ENCODE measurements at regions not wholly inside any gene's neighbourhood (a gene's known extent, or its start where the extent isn't known, plus 50 kb on each side); places are given as distances from the start of the nearest gene placed in this dataset.

DNA sequence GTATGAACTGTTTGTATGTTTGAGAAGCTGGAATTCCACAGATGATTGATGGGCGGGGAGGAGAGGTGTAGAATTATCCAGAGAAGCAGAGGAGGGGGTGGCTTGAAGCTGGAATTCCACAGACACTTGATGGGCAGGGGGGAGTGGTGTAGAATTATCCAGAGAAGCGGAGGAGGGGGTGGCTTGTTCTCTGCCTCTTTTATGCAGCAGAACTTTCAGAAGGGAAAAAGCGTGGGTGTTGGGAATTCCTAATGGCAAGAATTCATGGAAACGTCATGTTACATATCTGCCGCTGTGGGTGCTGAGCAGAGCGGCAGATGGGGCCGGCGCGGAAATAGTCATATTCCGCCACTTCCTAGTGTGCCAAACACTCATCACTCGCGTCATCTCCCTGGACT lies 167.9 kb upstream of the KCNG1 start:
- no peak for TF ChIP-seq EZH2phosphoT487 (IDR thresholded peaks at IDR 0.05; ENCODE audit: low read depth)
- TF ChIP-seq, protein P1, sequence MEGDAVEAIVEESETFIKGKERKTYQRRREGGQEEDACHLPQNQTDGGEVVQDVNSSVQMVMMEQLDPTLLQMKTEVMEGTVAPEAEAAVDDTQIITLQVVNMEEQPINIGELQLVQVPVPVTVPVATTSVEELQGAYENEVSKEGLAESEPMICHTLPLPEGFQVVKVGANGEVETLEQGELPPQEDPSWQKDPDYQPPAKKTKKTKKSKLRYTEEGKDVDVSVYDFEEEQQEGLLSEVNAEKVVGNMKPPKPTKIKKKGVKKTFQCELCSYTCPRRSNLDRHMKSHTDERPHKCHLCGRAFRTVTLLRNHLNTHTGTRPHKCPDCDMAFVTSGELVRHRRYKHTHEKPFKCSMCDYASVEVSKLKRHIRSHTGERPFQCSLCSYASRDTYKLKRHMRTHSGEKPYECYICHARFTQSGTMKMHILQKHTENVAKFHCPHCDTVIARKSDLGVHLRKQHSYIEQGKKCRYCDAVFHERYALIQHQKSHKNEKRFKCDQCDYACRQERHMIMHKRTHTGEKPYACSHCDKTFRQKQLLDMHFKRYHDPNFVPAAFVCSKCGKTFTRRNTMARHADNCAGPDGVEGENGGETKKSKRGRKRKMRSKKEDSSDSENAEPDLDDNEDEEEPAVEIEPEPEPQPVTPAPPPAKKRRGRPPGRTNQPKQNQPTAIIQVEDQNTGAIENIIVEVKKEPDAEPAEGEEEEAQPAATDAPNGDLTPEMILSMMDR (IDR thresholded peaks at IDR 0.05; ENCODE audit: low read depth, low read length) = no peak
- Histone ChIP-seq H3K4me3 (ENCODE audit: low read length) (no peak overlapping the region), H3K79me2 (ENCODE audit: low read length) (no peaks in the 10 kb centered on the region), H3K27ac (ENCODE audit: low read length) (no peak overlapping the region), H3K4me2 (ENCODE audit: low read length) (no peak overlapping the region), H3K9me3 (ENCODE audit: insufficient read depth, low read length) (no peaks in the 10 kb centered on the region), H3K4me1 (ENCODE audit: low read length) (no peaks in the 10 kb centered on the region), H4K20me1 (ENCODE audit: insufficient read depth, low read length) (no peaks in the 10 kb centered on the region), H3K9ac (ENCODE audit: low read length) (no peak overlapping the region), H2AFZ (ENCODE audit: low read depth, low read length) (no peak overlapping the region), H3K27me3 (ENCODE audit: low read depth, low read length) (peaks cover 38% of the 10 kb centered on the region), H3K36me3 (replicated peaks; ENCODE audit: low read depth, low read length) (no peaks in the 10 kb centered on the region)

DNA sequence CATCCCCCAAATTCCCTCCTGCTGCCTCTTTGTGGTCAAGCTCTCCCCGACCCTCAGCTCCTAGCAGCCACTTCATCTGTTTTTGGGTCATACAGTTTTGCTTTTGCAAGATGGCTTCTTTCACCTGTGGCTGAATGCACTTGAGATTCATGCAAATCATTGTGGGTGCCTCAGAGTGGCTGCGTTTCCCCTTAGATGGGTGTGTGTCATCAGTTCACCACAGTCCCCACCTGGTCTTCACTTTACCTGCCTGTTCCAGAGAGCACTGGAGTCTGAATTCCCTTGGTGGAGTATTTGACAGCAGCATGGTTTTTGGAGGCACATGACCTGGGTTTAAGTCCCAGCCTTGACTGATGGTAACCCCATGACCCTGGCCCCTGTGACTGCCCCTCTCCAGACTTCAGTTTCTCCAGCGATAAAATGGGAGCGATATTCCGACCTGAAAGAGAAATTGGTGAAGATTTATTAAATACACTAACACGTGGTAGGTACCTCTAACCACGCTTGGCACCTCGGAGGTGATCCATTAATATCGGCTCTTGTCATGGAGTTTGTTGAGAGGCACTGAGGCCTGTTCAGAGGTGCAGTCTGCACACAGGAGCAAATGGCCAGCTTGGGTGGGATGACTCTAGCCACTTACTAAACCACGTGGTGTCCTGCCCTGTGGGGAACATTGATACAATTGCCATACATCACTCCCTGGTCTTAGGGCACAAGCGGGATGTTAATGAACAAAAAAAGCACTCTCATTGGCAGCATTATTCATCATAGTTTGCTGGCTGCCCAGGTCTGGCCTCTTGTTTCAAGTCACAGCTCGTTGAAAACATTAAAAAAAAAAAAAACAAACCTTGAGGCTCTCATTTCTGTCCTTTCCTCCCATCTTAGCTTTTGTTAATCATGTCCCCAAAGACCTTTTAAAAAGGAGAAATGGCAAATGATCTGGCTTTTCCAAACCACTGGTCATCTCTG lies 167.2 kb upstream of the KCNG1 start:
- H3K9me3 ChIP-seq (ENCODE audit: insufficient read depth, low read length) = no peaks in the 10 kb centered on the region
- H3K9ac ChIP-seq (ENCODE audit: low read length) = no peak overlapping the region
- H3K4me1 ChIP-seq (ENCODE audit: low read length) = no peaks in the 10 kb centered on the region
- H3K4me2 ChIP-seq (ENCODE audit: low read length) = no peak overlapping the region
- H3K36me3 ChIP-seq (replicated peaks; ENCODE audit: low read depth, low read length) = no peaks in the 10 kb centered on the region
- no peak overlapping the region for H2AFZ ChIP-seq (ENCODE audit: low read depth, low read length)
- no peaks in the 10 kb centered on the region for H4K20me1 ChIP-seq (ENCODE audit: insufficient read depth, low read length)
- no peak overlapping the region for H3K27ac ChIP-seq (ENCODE audit: low read length)
- peaks cover 39% of the 10 kb centered on the region for H3K27me3 ChIP-seq (ENCODE audit: low read depth, low read length)
- H3K4me3 ChIP-seq (ENCODE audit: low read length) = no peak overlapping the region
- TF ChIP-seq EZH2phosphoT487 (IDR thresholded peaks at IDR 0.05; ENCODE audit: low read depth) = no peak
- TF ChIP-seq, protein P1 (IDR thresholded peaks at IDR 0.05; ENCODE audit: low read depth, low read length) = no peak
- H3K79me2 ChIP-seq (ENCODE audit: low read length) = no peaks in the 10 kb centered on the region

DNA sequence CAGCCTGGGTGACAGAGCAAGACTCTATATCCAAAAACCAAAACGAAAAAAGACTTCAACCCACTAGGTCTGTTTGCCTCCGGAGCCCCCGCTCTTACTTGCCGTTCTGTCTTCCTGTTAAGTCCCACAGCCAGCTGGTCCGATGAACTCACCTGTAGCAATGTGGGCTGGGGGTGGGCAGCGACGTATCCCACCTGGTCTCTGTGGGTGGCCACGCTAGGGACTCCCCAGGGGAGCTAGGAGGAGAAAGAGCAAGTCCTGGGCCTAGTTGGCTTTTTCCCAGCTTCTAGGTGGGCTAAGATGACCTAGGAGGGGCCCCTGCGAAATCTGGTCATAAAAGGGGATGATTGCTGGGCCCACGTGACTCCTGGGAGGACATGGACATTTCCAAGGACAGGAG lies 166.0 kb upstream of the KCNG1 start:
- no peak overlapping the region for H3K27ac ChIP-seq (ENCODE audit: low read length)
- TF ChIP-seq, protein P1 (IDR thresholded peaks at IDR 0.05; ENCODE audit: low read depth, low read length) = no peak
- TF ChIP-seq EZH2phosphoT487 (IDR thresholded peaks at IDR 0.05; ENCODE audit: low read depth) = no peak
- H3K9ac ChIP-seq (ENCODE audit: low read length) = no peak overlapping the region
- no peak overlapping the region for H3K4me2 ChIP-seq (ENCODE audit: low read length)
- no peaks in the 10 kb centered on the region for H3K4me1 ChIP-seq (ENCODE audit: low read length)
- H3K79me2 ChIP-seq (ENCODE audit: low read length) = no peaks in the 10 kb centered on the region
- H2AFZ ChIP-seq (ENCODE audit: low read depth, low read length) = no peak overlapping the region
- peaks cover 39% of the 10 kb centered on the region for H3K27me3 ChIP-seq (ENCODE audit: low read depth, low read length)
- no peaks in the 10 kb centered on the region for H4K20me1 ChIP-seq (ENCODE audit: insufficient read depth, low read length)
- no peaks in the 10 kb centered on the region for H3K36me3 ChIP-seq (replicated peaks; ENCODE audit: low read depth, low read length)
- H3K4me3 ChIP-seq (ENCODE audit: low read length) = no peak overlapping the region
- H3K9me3 ChIP-seq (ENCODE audit: insufficient read depth, low read length) = no peaks in the 10 kb centered on the region

DNA sequence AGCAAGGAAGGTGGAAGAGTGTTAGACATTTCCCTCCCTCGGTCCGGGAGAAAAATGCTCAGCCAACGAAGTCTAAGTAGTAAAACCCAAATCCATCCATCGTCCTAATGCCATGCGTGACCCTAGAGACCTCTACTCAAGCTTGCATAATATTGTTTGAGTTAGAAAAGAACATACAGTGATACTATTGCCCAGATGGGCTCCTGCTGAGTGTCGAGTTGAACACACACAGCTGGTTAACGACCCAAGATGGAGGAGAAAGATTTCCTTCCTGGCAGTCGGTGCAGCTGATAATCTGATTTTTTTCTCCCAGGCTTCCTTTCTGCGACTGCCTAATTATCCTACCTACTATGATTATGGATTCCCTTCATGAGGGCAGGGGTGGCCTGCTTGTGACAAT lies 164.4 kb upstream of the KCNG1 start:
- Histone ChIP-seq H3K79me2 (ENCODE audit: low read length) (no peaks in the 10 kb centered on the region), H3K4me3 (ENCODE audit: low read length) (no peak overlapping the region), H3K36me3 (replicated peaks; ENCODE audit: low read depth, low read length) (no peaks in the 10 kb centered on the region), H2AFZ (ENCODE audit: low read depth, low read length) (no peak overlapping the region), H4K20me1 (ENCODE audit: insufficient read depth, low read length) (no peaks in the 10 kb centered on the region), H3K27me3 (ENCODE audit: low read depth, low read length) (peaks cover 38% of the 10 kb centered on the region), H3K9me3 (ENCODE audit: insufficient read depth, low read length) (no peaks in the 10 kb centered on the region), H3K9ac (ENCODE audit: low read length) (no peak overlapping the region), H3K27ac (ENCODE audit: low read length) (no peak overlapping the region), H3K4me2 (ENCODE audit: low read length) (no peak overlapping the region), H3K4me1 (ENCODE audit: low read length) (no peaks in the 10 kb centered on the region)
- no peak for TF ChIP-seq EZH2phosphoT487 (IDR thresholded peaks at IDR 0.05; ENCODE audit: low read depth)
- TF ChIP-seq, protein P1 (IDR thresholded peaks at IDR 0.05; ENCODE audit: low read depth, low read length) = no peak
